ENCODE measurements at regions not wholly inside any gene's neighbourhood (a gene's known extent, or its start where the extent isn't known, plus 50 kb on each side); places are given as distances from the start of the nearest gene placed in this dataset.

GRCh38 chr5:100479079-100479688, 56.0 kb upstream of the FAM174A start:
- DNase-seq (ENCODE audit: low spot score) = peak; percentile 14
- TF ChIP-seq CTCF (IDR thresholded peaks at IDR 0.05; ENCODE audit: extremely low read depth, missing control alignments) = no peak

GRCh38 chr5:100472091-100472490, 63.1 kb upstream of the FAM174A start:
- no peak for TF ChIP-seq CTCF (IDR thresholded peaks at IDR 0.05; ENCODE audit: extremely low read depth, missing control alignments)
- DNase-seq (ENCODE audit: low spot score) = no peak

GRCh38 chr5:100469767-100470166, 65.4 kb upstream of the FAM174A start:
- no peak for DNase-seq (ENCODE audit: low spot score)
- TF ChIP-seq CTCF (IDR thresholded peaks at IDR 0.05; ENCODE audit: extremely low read depth, missing control alignments) = no peak

- DNase-seq (ENCODE audit: low spot score) = no peak
- TF ChIP-seq CTCF (IDR thresholded peaks at IDR 0.05; ENCODE audit: extremely low read depth, missing control alignments) = no peak
Measured at GRCh38 chr5:100464418-100464817, 70.8 kb upstream of the FAM174A start.

- no peak for TF ChIP-seq CTCF (IDR thresholded peaks at IDR 0.05; ENCODE audit: extremely low read depth, missing control alignments)
- DNase-seq (ENCODE audit: low spot score) = no peak
Measured at GRCh38 chr5:100456615-100457014, 78.6 kb upstream of the FAM174A start.

GRCh38 chr5:100452126-100452525, 83.0 kb upstream of the FAM174A start:
- DNase-seq (ENCODE audit: low spot score) = no peak
- TF ChIP-seq CTCF (IDR thresholded peaks at IDR 0.05; ENCODE audit: extremely low read depth, missing control alignments) = no peak

- no peak for DNase-seq (ENCODE audit: low spot score)
- no peak for TF ChIP-seq CTCF (IDR thresholded peaks at IDR 0.05; ENCODE audit: extremely low read depth, missing control alignments)
Measured at GRCh38 chr5:100448111-100448528, 87.1 kb upstream of the FAM174A start.

All from GM20000 (cell line).